GM23248 (cell line): ENCODE measurements at regions not wholly inside any gene's neighbourhood (a gene's known extent, or its start where the extent isn't known, plus 50 kb on each side); places are given as distances from the start of the nearest gene placed in this dataset.

ENCODE experiments used
- EZH2 ChIP-seq: fragments of 200-600 bp; sonication (generic); IDR thresholded peaks from 2 replicates; pipeline ENCODE4 v1.6.1; 2018; ENCODE audit warnings: antibody characterized with exemption, mild to moderate bottlenecking; ENCODE audit not compliant: insufficient read depth, poor library complexity, severe bottlenecking
- EZH2phosphoT487 ChIP-seq: fragments of 200-600 bp; sonication (generic); IDR thresholded peaks from 2 replicates; pipeline ENCODE4 v1.6.1; 2018; ENCODE audit warnings: antibody characterized with exemption, moderate library complexity, mild to moderate bottlenecking, low read depth; ENCODE audit not compliant: insufficient read depth

GRCh38 chr3:127424766-127425504, 137.1 kb upstream of the PRR20G start:
- TF ChIP-seq EZH2 (no peak), EZH2phosphoT487 (no peak)
